ENCODE measurements at regions not wholly inside any gene's neighbourhood (a gene's known extent, or its start where the extent isn't known, plus 50 kb on each side); places are given as distances from the start of the nearest gene placed in this dataset.

GRCh38 chr1:87903242-87903641 is 574.6 kb downstream of the LMO4 start:
- Histone ChIP-seq H3K9me3 (ENCODE audit: control insufficient read depth in 4 of 4, low read length in 3 of 4) (no peaks in the 10 kb centered on the region), H3K27me3 (ENCODE audit: control insufficient read depth in 4 of 4, insufficient read depth in 4 of 4, low read length in 3 of 4) (no peaks in the 10 kb centered on the region), H3K4me1 (ENCODE audit: control insufficient read depth in 4 of 4, insufficient read depth in 4 of 4, low read length in 3 of 4) (no peaks in the 10 kb centered on the region), H3K36me3 (ENCODE audit: control insufficient read depth in 4 of 4, insufficient read depth in 3 of 4, low read depth in 1 of 4, low read length in 3 of 4) (no peaks in the 10 kb centered on the region), H3K4me3 (ENCODE audit: low read depth in 1 of 3, low read length in 3 of 3) (no peak overlapping the region), H3K9ac (ENCODE audit: low read depth in 1 of 2, low read length in 2 of 2) (no peak overlapping the region), H3K27ac (ENCODE audit: low read depth in 1 of 2, low read length in 2 of 2) (no peak overlapping the region)
- no peak for DNase-seq (ENCODE audit: low spot score)
- TF ChIP-seq NR2F2 (IDR thresholded peaks at IDR 0.05): no peak
- TF ChIP-seq HNF4A (conservative IDR thresholded peaks at IDR 0.05): no peak

- no peaks in the 10 kb centered on the region for H3K36me3 ChIP-seq (ENCODE audit: control insufficient read depth in 4 of 4, insufficient read depth in 3 of 4, low read depth in 1 of 4, low read length in 3 of 4)
- no peak overlapping the region for H3K9ac ChIP-seq (ENCODE audit: low read depth in 1 of 2, low read length in 2 of 2)
- H3K4me3 ChIP-seq (ENCODE audit: low read depth in 1 of 3, low read length in 3 of 3): no peak overlapping the region
- TF ChIP-seq SP1 (IDR thresholded peaks at IDR 0.05) (no peak), HNF4A (conservative IDR thresholded peaks at IDR 0.05) (no peak), TAF1 (conservative IDR thresholded peaks at IDR 0.05) (no peak), MAX (IDR thresholded peaks at IDR 0.05) (no peak), REST (IDR thresholded peaks at IDR 0.05) (no peak), CTCF (IDR thresholded peaks at IDR 0.05; ENCODE audit: low read depth, low read length, missing input control) (no peak), FOXA2 (IDR thresholded peaks at IDR 0.05) (no peak)
- DNase-seq (ENCODE audit: low spot score): no peak
- no peaks in the 10 kb centered on the region for H3K9me3 ChIP-seq (ENCODE audit: control insufficient read depth in 4 of 4, low read length in 3 of 4)
- H3K4me1 ChIP-seq (ENCODE audit: control insufficient read depth in 4 of 4, insufficient read depth in 4 of 4, low read length in 3 of 4): no peaks in the 10 kb centered on the region
- no peaks in the 10 kb centered on the region for H3K27me3 ChIP-seq (ENCODE audit: control insufficient read depth in 4 of 4, insufficient read depth in 4 of 4, low read length in 3 of 4)
- H3K27ac ChIP-seq (ENCODE audit: low read depth in 1 of 2, low read length in 2 of 2): no peak overlapping the region
These were observed 576.0 kb downstream of the LMO4 start for GRCh38 chr1:87904651-87905050.

- Histone ChIP-seq H3K36me3 (ENCODE audit: control insufficient read depth in 4 of 4, insufficient read depth in 3 of 4, low read depth in 1 of 4, low read length in 3 of 4) (no peaks in the 10 kb centered on the region), H3K4me3 (ENCODE audit: low read depth in 1 of 3, low read length in 3 of 3) (no peak overlapping the region), H3K27ac (ENCODE audit: low read depth in 1 of 2, low read length in 2 of 2) (no peak overlapping the region), H3K9me3 (ENCODE audit: control insufficient read depth in 4 of 4, low read length in 3 of 4) (no peaks in the 10 kb centered on the region), H3K9ac (ENCODE audit: low read depth in 1 of 2, low read length in 2 of 2) (no peak overlapping the region), H3K27me3 (ENCODE audit: control insufficient read depth in 4 of 4, insufficient read depth in 4 of 4, low read length in 3 of 4) (no peaks in the 10 kb centered on the region), H3K4me1 (ENCODE audit: control insufficient read depth in 4 of 4, insufficient read depth in 4 of 4, low read length in 3 of 4) (no peaks in the 10 kb centered on the region)
- no peak for DNase-seq (ENCODE audit: low spot score)
- TF ChIP-seq YY1 (IDR thresholded peaks at IDR 0.05) (no peak), CTCF (IDR thresholded peaks at IDR 0.05; ENCODE audit: low read depth, low read length, missing input control) (no peak)
- 79% methylated on average over 4 of the region's 4 CpGs for WGBS
These were observed 577.0 kb downstream of the LMO4 start for GRCh38 chr1:87905651-87906050.
